HG03103 (cell line): ENCODE measurements at regions not wholly inside any gene's neighbourhood (a gene's known extent, or its start where the extent isn't known, plus 50 kb on each side); places are given as distances from the start of the nearest gene placed in this dataset.

Source experiments
- ATAC-seq: cut with Tn5 transposase; IDR thresholded peaks from one replicate; pipeline ENCODE4 v1.9.1; 2021; ENCODE audit warnings: low read depth; ENCODE audit not compliant: unreplicated experiment

DNA sequence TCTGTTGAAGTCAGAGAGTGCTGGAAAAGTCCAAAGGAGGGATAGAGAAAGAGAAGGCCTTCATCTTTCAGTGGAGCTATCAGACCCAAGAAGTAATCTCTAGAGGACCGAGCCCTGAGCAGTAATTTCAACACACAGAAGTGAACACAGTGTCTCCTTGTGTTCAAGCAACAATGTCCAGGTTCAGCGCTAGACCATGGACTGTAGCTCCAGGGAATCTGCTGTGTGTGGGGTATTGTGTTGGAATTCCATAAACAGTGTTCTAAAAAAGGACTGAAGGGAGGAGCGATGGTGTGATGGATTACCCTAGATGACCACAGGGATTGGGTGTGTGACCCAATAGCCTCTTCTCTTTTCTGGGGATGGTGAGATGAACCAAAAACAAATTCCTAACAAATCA is 165.9 kb downstream of the BLID start:
- no peak for ATAC-seq

DNA sequence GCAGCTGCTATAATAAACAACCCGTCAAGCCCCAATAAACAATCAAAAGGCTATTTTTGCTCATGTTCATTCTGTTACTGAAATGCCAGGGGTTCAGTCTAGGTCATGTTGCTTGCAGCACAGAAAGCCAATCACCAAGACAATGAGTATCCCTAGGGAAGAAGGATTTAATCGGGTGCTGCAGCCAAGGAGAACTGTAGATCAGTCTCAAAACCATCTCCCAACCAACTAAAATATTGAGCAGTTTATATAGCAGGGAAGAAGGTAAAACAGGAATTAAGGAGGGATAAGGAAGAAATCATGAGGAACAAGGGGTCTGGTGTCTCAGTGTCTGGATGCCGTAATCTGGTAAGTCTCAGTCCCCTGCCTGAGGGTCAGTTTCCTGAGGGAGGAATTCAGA is 169.5 kb downstream of the BLID start:
- no peak for ATAC-seq

DNA sequence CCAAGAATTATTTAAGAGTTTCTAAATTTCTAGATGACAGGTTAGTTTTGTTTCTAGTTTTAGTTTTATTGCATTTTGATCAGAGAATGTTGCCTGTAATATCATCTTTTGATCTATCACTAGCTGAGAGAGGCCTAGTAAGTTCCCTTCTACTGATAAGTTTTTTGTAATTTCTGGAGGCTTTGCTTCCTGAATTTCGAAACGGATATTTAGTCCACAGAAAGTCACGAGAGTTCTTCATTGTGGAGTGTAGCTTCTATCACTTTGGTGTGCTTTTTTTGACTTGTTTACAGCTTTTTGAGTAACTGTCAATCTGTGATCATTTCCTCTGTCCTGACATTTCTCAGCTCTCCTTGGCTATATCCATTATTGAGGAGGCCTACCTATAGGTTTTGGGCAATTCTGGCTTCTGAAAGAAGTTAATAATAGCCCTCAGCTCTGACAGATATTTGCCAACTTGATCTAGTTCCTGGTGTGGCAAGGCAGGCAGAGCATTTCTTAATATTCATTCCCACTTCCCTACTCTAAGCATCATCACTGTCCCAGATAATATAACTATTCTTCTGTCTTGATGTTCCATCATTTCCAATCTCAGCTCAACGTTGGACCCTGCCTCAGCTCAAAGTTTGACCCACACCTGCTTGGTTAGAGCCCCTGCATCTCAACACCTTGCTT is 171.3 kb downstream of the BLID start:
- ATAC-seq: no peak

DNA sequence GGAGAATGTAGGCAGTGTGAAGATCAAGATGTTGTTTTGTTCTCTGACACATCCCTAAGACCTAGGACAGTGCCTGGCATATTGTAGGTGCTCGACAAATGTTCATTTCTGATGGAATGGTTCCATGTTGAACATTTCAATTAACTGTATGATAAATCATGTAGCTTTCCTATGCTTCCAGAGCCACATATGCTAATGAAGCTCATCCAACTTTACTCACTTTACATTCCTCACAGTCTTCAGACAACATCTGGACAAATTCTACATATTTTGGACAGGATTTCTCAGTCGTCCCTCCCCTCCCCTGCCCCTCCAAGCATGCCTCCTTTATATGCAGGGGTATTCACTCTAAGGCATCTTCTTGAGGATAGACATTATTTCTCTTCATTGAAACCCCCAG is 177.9 kb downstream of the BLID start:
- no peak for ATAC-seq

DNA sequence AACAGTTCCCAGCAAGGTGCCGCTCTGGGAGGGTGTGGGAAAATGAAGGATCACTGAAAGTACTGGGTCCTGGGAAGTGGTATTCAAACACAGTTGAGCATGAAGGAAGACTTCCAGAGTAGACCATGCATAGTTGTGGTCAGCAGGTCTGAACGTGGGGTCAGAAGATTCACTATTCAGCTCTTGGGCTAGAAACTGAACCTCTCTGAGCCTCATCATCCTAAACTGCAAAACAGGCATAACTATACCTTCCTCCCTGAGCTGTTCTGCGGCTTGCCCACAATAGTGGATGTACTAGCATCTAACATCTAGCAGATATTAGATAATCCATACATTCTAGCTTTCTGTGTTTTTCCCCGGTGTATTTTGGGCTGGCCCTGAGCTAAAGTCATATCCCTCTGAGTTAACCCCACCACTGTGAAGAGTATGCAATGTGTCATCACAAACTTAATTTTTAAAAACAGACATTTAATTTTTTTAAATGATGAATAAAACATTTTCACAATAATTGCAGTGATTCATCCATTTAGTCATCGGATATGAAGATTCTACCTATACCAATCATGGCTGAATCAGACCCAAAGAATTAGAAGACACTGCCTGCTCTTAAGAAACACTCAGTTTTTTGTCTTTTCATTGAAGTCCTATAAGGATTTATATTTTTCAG is 179.1 kb downstream of the BLID start:
- no peak for ATAC-seq

DNA sequence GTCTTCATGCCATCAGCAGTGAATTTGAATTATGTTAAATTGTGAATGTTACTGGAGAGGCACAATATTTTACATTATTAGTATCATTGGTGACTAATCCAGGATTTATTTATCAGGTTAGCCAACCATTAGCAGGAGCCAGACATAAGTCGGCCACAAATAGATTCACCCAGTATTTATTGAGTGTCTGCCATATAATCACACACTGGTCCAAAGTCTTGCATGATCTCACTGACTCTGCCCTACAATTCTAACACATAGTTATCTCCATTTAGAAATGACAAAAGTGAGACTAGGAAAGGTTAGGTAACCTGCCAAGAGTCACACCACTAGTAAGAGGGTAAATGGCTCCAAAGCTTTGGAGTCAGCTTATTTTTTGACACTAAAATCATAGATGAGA is 179.6 kb downstream of the BLID start:
- ATAC-seq: no peak

DNA sequence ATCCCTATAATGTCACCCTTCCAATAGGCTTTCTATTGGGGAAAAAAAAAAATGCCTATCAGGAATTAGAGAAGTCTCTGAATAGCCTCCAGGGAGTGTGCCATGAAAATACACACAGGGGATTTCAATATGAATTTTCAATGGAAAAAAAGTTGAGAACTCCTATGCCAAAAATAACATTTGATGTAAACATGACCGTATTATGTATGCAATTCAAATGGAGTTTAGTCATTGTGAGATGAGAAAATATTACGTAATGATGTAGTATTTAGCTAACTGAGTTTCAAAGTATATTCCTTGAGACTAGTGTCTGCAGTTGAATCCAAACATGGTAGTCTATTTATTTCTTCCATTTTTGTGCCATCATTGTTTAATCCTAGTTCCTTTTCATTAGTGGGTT is 182.3 kb downstream of the BLID start:
- no peak for ATAC-seq

DNA sequence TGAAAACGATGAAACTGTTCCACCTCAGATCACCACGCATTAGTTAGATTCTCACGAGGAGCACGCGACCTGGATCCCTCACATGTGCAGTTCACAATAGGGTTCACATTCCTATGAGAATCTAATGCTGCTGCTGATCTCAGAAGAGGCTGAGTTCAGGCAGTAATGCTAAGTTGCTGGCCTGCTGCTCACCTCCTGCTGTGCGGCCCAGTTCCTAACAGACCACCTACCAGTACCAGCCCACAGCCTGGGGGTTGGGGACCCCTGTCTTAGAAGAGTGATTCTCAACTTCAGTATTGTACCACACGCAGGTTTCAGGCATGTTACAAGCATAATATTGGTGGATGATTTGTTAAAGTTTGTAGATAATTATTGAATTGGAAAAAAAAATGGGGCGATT is 182.7 kb downstream of the BLID start:
- ATAC-seq: no peak

DNA sequence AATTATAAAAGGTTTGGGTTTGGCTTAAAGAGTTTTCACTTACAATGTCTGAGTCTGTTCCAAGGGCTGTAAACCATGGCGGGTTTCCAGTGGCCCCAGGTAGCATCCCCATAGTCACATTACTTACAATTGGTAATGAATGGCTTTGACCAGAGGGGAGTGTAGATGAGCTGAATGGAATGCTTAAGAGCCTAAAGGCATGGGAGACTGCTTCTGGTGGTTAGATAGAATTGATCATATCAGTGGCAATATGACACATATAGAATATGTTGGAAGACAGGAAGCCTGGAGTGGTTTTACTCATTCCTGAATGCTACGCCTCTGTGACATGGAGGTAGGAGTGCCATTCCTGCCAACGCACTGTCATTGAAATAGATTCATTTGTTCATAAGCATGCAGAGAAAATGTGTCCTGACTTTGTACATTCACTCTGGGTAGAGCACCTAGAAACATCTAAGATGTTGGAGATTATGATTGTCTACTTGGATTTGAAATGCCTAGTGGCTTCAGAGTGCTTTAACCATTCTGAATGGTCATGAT is 183.3 kb downstream of the BLID start:
- ATAC-seq: no peak

DNA sequence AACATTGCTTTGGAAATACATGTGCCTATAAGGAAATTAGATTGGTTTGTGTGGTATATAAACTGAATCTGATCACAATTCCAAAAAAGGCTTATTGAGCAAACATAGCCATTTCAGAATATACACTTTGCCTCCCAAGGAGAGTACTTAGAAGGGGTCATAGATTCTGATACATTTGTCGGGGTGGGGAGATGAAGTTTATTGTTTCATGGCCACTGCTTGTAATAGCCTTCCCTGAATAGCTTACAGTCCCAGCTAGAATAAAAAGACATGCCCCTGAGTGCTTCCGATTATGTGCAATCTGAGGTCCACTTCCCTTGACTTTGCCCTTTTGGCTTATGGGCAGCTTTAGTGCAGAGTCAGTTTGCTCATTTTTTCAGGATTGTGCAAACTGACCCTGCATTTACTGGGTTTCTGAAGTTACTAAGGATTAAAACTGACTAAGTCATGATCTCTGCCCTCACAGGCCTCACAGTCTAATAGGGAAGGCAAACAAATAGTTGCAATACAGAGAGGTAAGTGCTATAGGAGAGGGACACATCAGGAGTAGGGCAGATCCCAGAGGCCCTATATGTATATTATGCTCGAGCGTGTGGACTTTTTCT is 184.2 kb downstream of the BLID start:
- ATAC-seq: no peak

DNA sequence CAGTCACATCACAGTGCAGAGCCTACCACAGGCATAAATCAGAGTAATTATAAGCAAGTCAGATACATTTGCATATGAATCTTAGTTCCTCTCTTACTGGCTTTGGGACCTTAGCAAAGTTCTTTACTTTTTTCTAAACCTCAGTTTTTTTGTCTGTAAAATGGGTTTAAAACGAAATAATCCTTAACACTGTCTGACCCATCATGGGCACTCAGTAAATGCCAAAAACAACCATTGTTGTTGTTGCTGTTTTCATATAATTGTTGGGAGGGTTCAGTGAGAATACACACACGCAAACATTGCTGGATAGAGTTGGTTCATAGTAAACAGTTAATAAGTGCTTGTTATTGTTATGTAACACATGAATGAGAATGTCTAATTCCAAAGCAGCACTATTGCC is 184.9 kb downstream of the BLID start:
- ATAC-seq: no peak

DNA sequence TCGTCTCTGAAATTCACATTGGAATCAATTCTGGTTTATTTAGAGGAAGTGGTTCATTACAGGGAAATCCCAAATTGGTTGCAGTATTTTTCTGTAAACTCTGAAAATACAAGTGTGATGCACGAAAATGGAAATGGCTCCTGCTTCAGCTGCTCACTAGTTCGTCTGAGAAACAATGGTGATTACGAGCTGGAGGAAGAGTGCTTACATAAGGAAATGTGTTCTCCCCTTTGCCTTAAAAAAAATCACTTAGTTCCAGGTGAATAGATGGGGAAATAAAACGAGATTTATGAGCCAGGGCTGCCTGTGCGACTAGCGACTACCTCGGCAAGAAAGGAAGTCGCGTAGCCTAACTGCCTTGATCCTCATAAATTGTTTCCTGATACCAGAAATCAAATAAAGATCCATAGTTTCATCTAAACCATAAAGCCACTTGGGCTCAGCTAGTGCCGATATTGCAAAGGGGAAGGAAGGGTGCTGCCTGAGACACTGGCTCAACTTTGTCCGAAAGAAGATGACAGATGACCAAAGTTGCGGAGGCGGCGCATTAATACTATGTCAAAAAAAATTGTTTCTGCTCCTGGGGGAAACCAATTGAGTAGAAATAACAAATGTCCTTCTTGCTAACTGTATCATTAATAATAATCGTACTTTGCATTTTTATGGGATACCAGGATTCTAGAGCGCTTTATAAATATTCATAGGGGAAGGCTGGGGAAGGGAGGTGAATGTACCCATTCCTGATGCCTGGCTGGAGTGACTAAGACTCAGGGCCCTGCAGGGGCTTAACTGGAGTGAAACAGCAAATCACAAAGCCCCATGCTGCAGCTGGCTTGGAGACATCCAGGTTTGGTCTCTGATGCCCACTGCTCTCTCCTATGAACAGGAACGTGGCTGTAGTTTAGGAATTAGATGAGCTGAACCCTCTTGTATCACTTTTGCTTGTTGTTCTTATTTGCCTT is 185.7 kb downstream of the BLID start:
- no peak for ATAC-seq

DNA sequence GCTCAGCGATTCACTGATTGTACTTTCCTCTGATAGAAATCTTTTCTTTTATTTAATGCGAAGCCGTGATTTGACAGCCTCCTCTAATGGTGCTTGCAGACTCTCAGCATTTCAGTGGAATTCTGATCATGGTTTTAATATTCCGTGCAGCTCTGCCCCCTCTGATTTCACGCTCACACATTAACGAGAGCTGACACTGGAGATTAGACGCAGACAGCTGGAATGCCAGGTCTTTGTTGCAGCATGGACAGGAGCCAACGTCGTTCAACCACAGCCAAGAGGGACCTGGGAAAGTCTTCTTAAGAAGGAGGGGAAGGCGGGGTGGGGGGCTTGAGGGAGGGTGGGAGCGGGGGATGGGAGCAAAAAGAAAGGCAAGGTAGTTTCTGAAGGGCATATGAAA is 186.4 kb downstream of the BLID start:
- no peak for ATAC-seq

DNA sequence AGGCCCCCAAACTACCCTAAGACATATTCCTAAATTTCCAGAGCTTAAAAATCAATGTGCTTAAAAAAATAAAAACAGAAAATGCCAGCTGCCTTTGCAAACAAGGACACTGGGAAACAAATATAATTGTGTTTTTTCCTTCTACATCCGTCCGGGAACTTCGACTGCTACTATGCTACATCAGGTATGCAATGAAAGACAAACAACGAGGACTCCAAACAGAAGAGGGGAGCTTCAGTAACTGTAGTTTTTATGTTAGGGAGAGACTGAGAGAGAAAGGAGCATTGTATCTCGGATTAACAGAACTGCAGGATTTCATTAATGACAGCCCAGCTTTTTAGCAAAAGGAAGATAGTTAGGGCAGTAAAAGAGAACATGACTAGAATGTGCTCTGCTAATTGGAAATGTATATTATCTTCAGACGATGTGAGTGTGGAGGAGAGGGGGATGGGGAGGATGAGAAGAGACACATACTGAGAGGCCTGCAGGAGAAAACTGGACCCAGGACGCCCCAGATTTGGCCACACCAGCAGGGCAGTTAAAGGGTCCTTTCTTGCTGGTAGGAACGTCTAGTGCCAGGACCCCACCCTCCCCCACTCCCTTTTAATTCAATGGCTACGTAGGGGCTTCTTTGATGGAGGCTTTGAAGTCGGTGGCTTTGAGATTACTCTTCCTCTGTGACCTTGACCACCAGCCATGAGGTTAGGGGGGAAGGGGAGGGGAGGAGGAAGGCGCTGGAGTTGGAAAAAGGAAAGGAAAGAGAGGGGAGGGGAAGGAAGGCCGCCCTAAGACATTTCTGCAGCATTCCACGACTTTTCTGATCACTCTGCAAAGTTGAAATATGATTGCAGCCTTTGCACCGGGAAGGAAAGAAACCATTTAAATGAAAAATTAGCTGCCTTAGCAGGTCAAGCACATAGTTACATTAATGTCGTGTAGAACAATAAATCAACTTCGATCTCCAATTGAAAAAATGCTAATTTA is 187.1 kb downstream of the BLID start:
- no peak for ATAC-seq

DNA sequence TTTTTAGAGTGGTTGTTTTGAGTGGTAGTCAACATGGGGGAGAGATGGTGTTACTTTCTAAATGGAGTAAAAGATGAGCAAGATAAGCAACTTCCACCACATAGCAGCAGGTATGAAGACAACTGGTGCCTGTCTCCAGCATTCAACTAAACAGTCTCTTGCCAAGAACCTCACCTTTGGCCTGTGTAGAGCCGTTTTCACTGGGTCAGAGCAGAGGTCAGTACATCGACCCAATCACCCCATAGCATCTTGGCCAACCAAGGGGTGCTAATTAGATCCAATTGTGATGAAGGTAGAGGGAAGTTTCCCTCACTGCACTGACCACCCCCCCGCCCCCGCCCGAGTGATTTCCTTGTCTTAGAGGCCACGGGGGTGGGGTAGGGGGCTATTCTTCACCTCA is 188.2 kb downstream of the BLID start:
- ATAC-seq: no peak

DNA sequence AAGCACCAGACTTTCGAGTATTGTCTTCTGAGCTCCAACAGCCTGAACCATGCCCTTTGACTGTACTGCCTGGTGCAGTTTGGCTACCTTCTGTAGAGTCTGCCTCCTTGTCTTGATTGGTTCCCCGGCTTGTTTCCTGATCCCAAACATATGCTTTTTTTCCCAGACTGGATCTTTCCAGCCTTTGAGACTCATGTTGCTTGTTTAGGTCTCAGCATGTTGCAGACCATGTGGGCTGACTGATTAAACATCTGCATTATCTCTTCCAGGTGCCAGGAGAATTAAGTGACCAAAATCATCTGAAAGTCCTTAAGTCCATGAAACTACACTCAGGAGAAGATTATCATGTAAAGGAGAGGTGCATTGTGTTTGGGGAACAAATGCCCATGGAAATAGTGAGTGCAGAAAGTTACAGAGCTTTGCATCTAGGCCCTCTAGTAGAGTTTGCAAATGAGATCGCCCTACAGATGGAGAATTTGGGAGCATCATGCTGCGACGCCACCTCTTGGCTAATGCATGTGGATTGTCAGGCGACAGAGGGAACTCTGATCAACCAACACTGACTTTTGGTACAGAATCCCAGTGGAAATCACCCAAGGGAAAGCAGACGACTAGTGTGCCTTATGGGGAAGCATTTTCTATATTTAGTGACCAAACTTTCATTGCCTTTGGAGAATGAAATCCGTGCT is 188.8 kb downstream of the BLID start:
- no peak for ATAC-seq

DNA sequence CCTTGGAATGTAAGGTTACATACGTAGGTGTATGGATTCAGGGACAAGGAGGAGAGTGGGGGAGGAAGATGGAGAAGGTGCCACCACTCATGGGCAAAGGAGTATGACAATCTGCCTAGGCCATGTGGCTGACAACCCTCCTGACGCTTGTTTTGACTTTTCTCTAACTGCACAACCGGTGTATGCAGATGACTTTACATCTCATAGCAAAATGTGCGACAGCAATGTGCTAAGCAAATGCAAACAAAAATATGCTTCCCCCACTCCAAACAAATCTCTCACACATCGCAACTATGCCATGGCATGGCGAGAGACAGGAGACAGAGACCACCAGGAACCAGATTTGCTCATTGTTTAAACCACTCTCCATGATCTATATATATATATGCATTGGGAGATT is 191.8 kb downstream of the BLID start:
- no peak for ATAC-seq

DNA sequence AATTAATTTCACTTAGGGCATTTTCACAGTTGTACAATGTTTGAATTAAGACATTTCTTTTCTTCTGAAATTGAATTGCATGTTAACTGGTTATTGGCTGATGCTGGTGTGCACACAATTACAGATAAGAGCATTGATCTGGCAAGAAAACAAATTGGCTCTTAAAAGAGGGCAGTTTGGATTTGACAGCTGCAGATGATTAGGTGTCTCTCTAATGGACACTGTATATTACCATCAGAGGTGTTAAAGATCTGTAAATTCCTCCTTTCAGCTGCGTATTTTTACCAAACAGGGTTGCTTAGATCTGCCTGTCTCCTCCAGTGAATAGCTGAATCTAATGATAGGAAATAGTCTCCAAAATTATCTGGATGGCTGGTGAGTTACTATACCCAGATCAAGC is 198.5 kb downstream of the BLID start:
- ATAC-seq: no peak

DNA sequence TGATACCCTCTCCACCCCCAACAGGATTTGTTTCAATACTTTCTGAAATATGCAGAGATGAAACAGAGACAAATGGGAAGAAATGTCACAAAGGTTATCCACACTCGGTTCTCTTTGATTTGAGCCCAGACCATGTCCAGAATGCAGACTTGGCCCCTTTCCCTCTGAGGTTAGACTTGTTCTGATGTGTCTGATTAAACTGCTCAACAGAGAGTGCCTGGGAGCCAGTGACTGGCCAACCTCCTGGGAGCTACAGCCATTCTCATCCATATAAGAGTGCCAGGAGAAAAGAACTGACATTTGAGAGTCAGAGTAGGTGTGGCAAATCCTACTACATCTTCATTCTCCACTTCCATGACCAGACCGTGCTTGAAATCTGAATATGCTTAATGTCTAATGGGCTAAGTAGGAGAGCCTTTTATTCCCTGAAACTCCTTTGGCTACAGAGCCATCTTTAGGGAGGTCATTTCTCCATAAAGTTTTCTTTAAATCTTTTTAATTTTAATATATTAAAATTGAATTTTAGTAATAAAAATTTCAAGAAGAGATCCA is 201.4 kb downstream of the BLID start:
- ATAC-seq: no peak
